Transverse colon (tissue), 4 donors: ENCODE measurements at regions not wholly inside any gene's neighbourhood (a gene's known extent, or its start where the extent isn't known, plus 50 kb on each side); places are given as distances from the start of the nearest gene placed in this dataset.

Source experiments
- DNase-seq: peaks from one replicate; pipeline ENCODE4 v3.0.0-alpha.2; 2019
- H3K27ac ChIP-seq, 4 donors: fragments of 200-600 bp; sonication (generic); 2 replicates each; pipeline ENCODE4 v1.5.1; 2016 to 2018; ENCODE audit warnings: inconsistent platforms in 4 of 4
- H3K27me3 ChIP-seq: fragments of 200-600 bp; sonication (generic); 2 replicates; pipeline ENCODE4 v1.5.1; 2017; ENCODE audit warnings: inconsistent platforms
- H3K36me3 ChIP-seq, 4 donors: fragments of 200-600 bp; sonication (generic); 2 replicates each; pipeline ENCODE4 v1.5.1; 2017 to 2019; ENCODE audit warnings: inconsistent platforms in 4 of 4
- H3K4me1 ChIP-seq, 4 donors: fragments of 200-600 bp; sonication (generic); 2 replicates each; pipeline ENCODE4 v1.5.1; 2017 to 2020; ENCODE audit warnings: inconsistent platforms in 4 of 4
- H3K4me3 ChIP-seq, 4 donors: fragments of 200-600 bp; sonication (generic); 1 replicate in 1 of 4; 2 replicates in 3 of 4; pipeline versions ENCODE4 v1.5.1 to v1.6.1; 2017 to 2019; ENCODE audit warnings: inconsistent platforms in 4 of 4
- H3K9me3 ChIP-seq, 2 donors: fragments of 200-600 bp; sonication (generic); 2 replicates each; pipeline ENCODE4 v1.5.1; 2017 to 2019; ENCODE audit warnings: inconsistent platforms in 2 of 2
- EP300 ChIP-seq: sonication (generic); formaldehyde crosslinking; IDR thresholded peaks from one replicate; pipeline ENCODE4 v1.6.1; 2017; ENCODE audit warnings: antibody characterized with exemption, low read depth
- POLR2A ChIP-seq: fragments of 450-650 bp; IDR thresholded peaks from one replicate; pipeline ENCODE4 v1.6.1; 2016; ENCODE audit warnings: antibody characterized with exemption, mild to moderate bottlenecking, moderate library complexity
- POLR2AphosphoS5 ChIP-seq, 3 donors: sonication (generic); formaldehyde crosslinking; IDR thresholded peaks; one replicate each; pipeline ENCODE4 v1.6.1; 2016; ENCODE audit warnings: antibody characterized with exemption in 3 of 3
- WGBS, 2 donors: methylation state at CpG; one replicate each; pipeline ENCODE4 v1.1.5; 2018; ENCODE audit warnings: low coverage in 1 of 2; 5-methylcytosine and 5-hydroxymethylcytosine counted together
- in situ Hi-C, 4 donors: fragments of 200-750 bp; cut with MboI; loops; one replicate each; pipeline versions ENCODE4 v1.15.0 to v1.15.1; 2017; ENCODE audit warnings: low sequenced_read_pairs in 3 of 4, low pct_ligation_motif_present in 1 of 4, low pct_unique_long_range_greater_than_20kb in 1 of 4
- intact Hi-C: fragments of 100-400 bp; cut with DNase I; formaldehyde crosslinking; loops from one replicate; pipeline ENCODE4 v1.15.1; 2023; ENCODE audit warnings: low total_unique reads
- TF ChIP-seq, protein P1 (sequence below), 5 experiments: fragments of 200-600 bp in 3 of 5; fragments of 450-650 bp in 2 of 5; sonication (generic) in 3 of 5; IDR thresholded peaks; 1 replicate in 2 of 5; 2 replicates in 3 of 5; pipeline ENCODE4 v1.5.1; 2016 to 2017; ENCODE audit warnings: antibody characterized with exemption in 5 of 5, inconsistent platforms in 3 of 5, mild to moderate bottlenecking in 2 of 5, moderate library complexity in 1 of 5

DNA sequence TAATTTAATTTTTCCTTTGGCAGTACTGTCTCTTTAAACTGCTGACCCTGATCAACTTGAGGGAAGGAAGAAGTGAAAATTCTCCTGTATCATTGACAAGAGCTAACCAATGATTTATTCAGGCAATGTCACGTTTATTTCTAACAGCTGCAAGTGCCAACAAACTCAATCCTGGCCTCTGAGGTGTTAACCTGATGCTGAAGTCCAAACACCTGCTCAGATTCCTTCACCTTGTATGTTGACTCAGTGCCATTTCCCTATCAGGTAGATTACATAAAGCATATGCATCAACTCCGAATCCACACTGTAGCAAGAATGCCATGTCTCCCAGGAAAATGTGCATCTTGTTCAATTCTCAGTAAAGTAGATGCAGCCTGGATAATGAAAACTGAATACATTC is 820.0 kb downstream of the XPNPEP1 start:
- no peak overlapping the region for H3K4me3 ChIP-seq
- H3K9me3 ChIP-seq: no peaks in the 10 kb centered on the region
- intact Hi-C loops: no loop called here
- in situ Hi-C loops: no loop called here
- H3K36me3 ChIP-seq: no peaks in the 10 kb centered on the region
- TF ChIP-seq EP300: no peak
- TF ChIP-seq, protein P1, sequence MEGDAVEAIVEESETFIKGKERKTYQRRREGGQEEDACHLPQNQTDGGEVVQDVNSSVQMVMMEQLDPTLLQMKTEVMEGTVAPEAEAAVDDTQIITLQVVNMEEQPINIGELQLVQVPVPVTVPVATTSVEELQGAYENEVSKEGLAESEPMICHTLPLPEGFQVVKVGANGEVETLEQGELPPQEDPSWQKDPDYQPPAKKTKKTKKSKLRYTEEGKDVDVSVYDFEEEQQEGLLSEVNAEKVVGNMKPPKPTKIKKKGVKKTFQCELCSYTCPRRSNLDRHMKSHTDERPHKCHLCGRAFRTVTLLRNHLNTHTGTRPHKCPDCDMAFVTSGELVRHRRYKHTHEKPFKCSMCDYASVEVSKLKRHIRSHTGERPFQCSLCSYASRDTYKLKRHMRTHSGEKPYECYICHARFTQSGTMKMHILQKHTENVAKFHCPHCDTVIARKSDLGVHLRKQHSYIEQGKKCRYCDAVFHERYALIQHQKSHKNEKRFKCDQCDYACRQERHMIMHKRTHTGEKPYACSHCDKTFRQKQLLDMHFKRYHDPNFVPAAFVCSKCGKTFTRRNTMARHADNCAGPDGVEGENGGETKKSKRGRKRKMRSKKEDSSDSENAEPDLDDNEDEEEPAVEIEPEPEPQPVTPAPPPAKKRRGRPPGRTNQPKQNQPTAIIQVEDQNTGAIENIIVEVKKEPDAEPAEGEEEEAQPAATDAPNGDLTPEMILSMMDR (IDR thresholded peaks at IDR 0.05): no peak
- TF ChIP-seq POLR2A: no peak
- TF ChIP-seq POLR2AphosphoS5 (IDR thresholded peaks at IDR 0.05): no peak
- WGBS, 2 donors: 25 to 40% methylated on average over 1 to 2 of the region's 2 CpGs
- DNase-seq: no peak
- H3K27me3 ChIP-seq: no peaks in the 10 kb centered on the region
- no peak overlapping the region for H3K27ac ChIP-seq
- no peaks in the 10 kb centered on the region for H3K4me1 ChIP-seq

DNA sequence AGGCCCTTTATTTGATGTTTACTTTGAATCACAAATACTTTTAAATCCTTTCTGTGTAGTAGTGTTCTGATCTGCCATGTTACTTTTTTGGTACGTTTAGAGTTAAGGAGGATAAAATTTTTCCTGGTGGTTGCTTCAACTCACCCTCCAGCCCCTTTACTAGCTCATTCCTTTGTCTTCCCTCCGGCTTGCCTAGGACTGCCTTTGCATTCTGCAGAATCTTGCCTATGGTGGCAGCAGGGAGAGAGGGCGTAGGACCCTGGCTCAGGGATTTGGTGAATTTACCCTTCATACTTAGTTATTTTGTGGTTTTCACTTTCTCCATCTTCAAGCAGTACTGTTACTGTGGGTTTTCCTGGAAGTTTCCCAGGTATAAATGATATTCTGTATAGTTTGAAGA is 833.5 kb downstream of the XPNPEP1 start:
- H3K9me3 ChIP-seq: no peaks in the 10 kb centered on the region
- no peak for TF ChIP-seq POLR2A
- TF ChIP-seq, protein P1 (IDR thresholded peaks at IDR 0.05): no peak
- TF ChIP-seq EP300: no peak
- no peak for TF ChIP-seq POLR2AphosphoS5 (IDR thresholded peaks at IDR 0.05)
- H3K27me3 ChIP-seq: no peaks in the 10 kb centered on the region
- no peak overlapping the region for H3K27ac ChIP-seq
- no peak overlapping the region for H3K4me3 ChIP-seq
- in situ Hi-C loops: no loop called here
- H3K36me3 ChIP-seq: no peaks in the 10 kb centered on the region
- DNase-seq: no peak
- H3K4me1 ChIP-seq: no peaks in the 10 kb centered on the region
- WGBS, 2 donors: 59 to 62% methylated on average over 3 of the region's 3 CpGs
- intact Hi-C loops: no loop called here

DNA sequence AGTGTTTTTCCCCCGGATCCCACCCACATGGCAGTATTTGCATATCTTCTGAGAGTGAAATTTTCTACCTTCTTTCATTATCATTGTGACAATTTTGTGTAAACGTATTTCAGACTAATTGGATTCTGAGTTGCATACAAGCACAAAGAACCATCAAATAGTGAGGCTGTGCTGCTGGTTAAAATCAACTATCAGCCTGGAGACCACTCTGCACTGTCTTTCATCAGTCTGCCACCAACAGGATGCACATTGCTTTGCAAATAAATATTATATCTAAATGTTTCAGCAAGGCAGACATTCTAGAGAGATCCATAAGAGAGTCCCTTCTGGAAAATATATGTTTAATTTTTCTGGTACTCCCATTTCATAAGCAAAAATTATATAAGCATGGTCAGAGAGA is 851.8 kb downstream of the XPNPEP1 start:
- no peaks in the 10 kb centered on the region for H3K9me3 ChIP-seq
- DNase-seq: no peak
- TF ChIP-seq POLR2AphosphoS5 (IDR thresholded peaks at IDR 0.05) (no peak), EP300 (no peak), POLR2A (no peak)
- TF ChIP-seq, protein P1 (IDR thresholded peaks at IDR 0.05): no peak
- intact Hi-C loops: no loop called here
- WGBS, 2 donors: 25 to 40% methylated on average over 2 of the region's 2 CpGs
- no peak overlapping the region for H3K4me3 ChIP-seq
- H3K27ac ChIP-seq: no peak overlapping the region
- H3K36me3 ChIP-seq: no peaks in the 10 kb centered on the region
- no peaks in the 10 kb centered on the region for H3K4me1 ChIP-seq
- in situ Hi-C loops: no loop called here
- H3K27me3 ChIP-seq: no peaks in the 10 kb centered on the region

DNA sequence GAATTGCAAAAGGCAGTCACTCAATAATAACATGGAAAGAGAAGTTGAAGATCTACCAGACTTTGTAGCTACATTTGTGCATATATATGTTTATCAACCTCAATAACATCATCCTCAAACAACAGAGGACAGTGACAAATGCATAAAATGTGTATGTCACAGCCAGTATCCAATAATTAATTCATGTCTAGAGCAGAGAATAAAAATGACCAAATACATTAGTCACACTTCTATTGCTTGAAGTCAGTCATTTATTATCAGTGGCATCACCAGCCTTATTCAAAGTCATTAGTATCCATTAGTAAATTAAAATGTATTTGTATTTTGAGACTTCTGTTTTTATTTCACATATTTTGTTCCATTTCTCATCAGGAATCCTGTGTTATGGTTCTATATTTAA is 852.8 kb downstream of the XPNPEP1 start:
- TF ChIP-seq, protein P1 (IDR thresholded peaks at IDR 0.05): no peak
- TF ChIP-seq POLR2A: no peak
- TF ChIP-seq EP300: no peak
- no peak for TF ChIP-seq POLR2AphosphoS5 (IDR thresholded peaks at IDR 0.05)
- no peaks in the 10 kb centered on the region for H3K36me3 ChIP-seq

More for the DNA sequence above, 852.8 kb downstream of the XPNPEP1 start:
- DNase-seq: no peak
- H3K27me3 ChIP-seq: no peaks in the 10 kb centered on the region
- in situ Hi-C loops: no loop called here
- H3K4me3 ChIP-seq: no peak overlapping the region
- H3K4me1 ChIP-seq: no peaks in the 10 kb centered on the region
- intact Hi-C loops: no loop called here
- no peaks in the 10 kb centered on the region for H3K9me3 ChIP-seq
- H3K27ac ChIP-seq: no peak overlapping the region
